Suprapubic skin (tissue), 4 donors: ENCODE measurements at regions not wholly inside any gene's neighbourhood (a gene's known extent, or its start where the extent isn't known, plus 50 kb on each side); places are given as distances from the start of the nearest gene placed in this dataset.

Experiments
- CTCF ChIP-seq, 2 donors: fragments of 200-600 bp in 1 of 2; fragments of 450-650 bp in 1 of 2; sonication (generic) in 1 of 2; IDR thresholded peaks; one replicate each; pipeline ENCODE4 v1.5.1; 2016 to 2019; ENCODE audit warnings: antibody characterized with exemption in 2 of 2, mild to moderate bottlenecking in 1 of 2, moderate library complexity in 1 of 2
- EP300 ChIP-seq: sonication (generic); formaldehyde crosslinking; IDR thresholded peaks from one replicate; pipeline ENCODE4 v1.6.1; 2017; ENCODE audit warnings: antibody characterized with exemption
- POLR2A ChIP-seq, 2 donors: fragments of 450-650 bp; IDR thresholded peaks; one replicate each; pipeline ENCODE4 v1.6.1; 2017; ENCODE audit warnings: antibody characterized with exemption in 2 of 2, mild to moderate bottlenecking in 2 of 2, moderate library complexity in 2 of 2
- POLR2AphosphoS5 ChIP-seq, 3 donors: sonication (generic); formaldehyde crosslinking; IDR thresholded peaks; one replicate each; pipeline ENCODE4 v1.6.1; 2017; ENCODE audit warnings: antibody characterized with exemption in 3 of 3

- no peak for TF ChIP-seq CTCF (IDR thresholded peaks at IDR 0.05)
- no peak for TF ChIP-seq POLR2A (IDR thresholded peaks at IDR 0.05)
- TF ChIP-seq POLR2AphosphoS5 (IDR thresholded peaks at IDR 0.05): no peak
- no peak for TF ChIP-seq EP300
Observed at GRCh38 chr1:224493269-224493668, 58.7 kb upstream of the WDR26 start.
